SKM-1 (cell line): ENCODE measurements at regions not wholly inside any gene's neighbourhood (a gene's known extent, or its start where the extent isn't known, plus 50 kb on each side); places are given as distances from the start of the nearest gene placed in this dataset.
"Not testable (repeated sequence)": the region's sequence is repeated elsewhere in the genome, so short reads cannot be mapped to it uniquely, and the experiment has no call there.

Source experiments
- DNase-seq: peaks from one replicate; lab custom pipeline; 2025; ENCODE audit not compliant: unreplicated experiment; lab: John Stamatoyannopoulos, UW

GRCh38 chr6:113755449-113756289, 101.5 kb upstream of the MARCKS start:
- DNase-seq = no peak

- DNase-seq = no peak
Observed at GRCh38 chr6:113756290-113756665, 100.9 kb upstream of the MARCKS start.

- no peak for DNase-seq
Observed at GRCh38 chr6:113758214-113758613, 98.9 kb upstream of the MARCKS start.

- DNase-seq = no peak
Observed at GRCh38 chr6:113758826-113759574, 98.1 kb upstream of the MARCKS start.

- no peak for DNase-seq
Observed at GRCh38 chr6:113762641-113763040, 94.5 kb upstream of the MARCKS start.

- no peak for DNase-seq
Observed at GRCh38 chr6:113763311-113763766, 93.8 kb upstream of the MARCKS start.

- peak; percentile 28 for DNase-seq
Observed at GRCh38 chr6:113763876-113764275, 93.3 kb upstream of the MARCKS start.

GRCh38 chr6:113765909-113766308, 91.2 kb upstream of the MARCKS start:
- no peak for DNase-seq

GRCh38 chr6:113767985-113768384, 89.2 kb upstream of the MARCKS start:
- no peak for DNase-seq

- DNase-seq = no peak
Observed at GRCh38 chr6:113772961-113773360, 84.2 kb upstream of the MARCKS start.

- peak; percentile 38 for DNase-seq
Observed at GRCh38 chr6:113774127-113774825, 82.9 kb upstream of the MARCKS start.

GRCh38 chr6:113776998-113777397, 80.1 kb upstream of the MARCKS start:
- no peak for DNase-seq

- DNase-seq = no peak
Observed at GRCh38 chr6:113777601-113778000, 79.5 kb upstream of the MARCKS start.

GRCh38 chr6:113779656-113780055, 77.5 kb upstream of the MARCKS start:
- no peak for DNase-seq

- DNase-seq = no peak
Observed at GRCh38 chr6:113782636-113783035, 74.5 kb upstream of the MARCKS start.

- DNase-seq = no peak
Observed at GRCh38 chr6:113786168-113786567, 71.0 kb upstream of the MARCKS start.

GRCh38 chr6:113788586-113788985, 68.6 kb upstream of the MARCKS start:
- DNase-seq = no peak

GRCh38 chr6:113791225-113791624, 65.9 kb upstream of the MARCKS start:
- DNase-seq = not testable (repeated sequence)

- not testable (repeated sequence) for DNase-seq
Observed at GRCh38 chr6:113795371-113795770, 61.8 kb upstream of the MARCKS start.

- no peak for DNase-seq
Observed at GRCh38 chr6:113796038-113796437, 61.1 kb upstream of the MARCKS start.

GRCh38 chr6:113802779-113803178, 54.4 kb upstream of the MARCKS start:
- no peak for DNase-seq
